ENCODE measurements at regions not wholly inside any gene's neighbourhood (a gene's known extent, or its start where the extent isn't known, plus 50 kb on each side); places are given as distances from the start of the nearest gene placed in this dataset.

GRCh38 chr13:112005925-112006324 is 61.0 kb upstream of the SOX1 start:
- ATAC-seq (ENCODE audit: low FRiP score) = no peak
- no peak for DNase-seq (ENCODE audit: low spot score)
- no peak for TF ChIP-seq CTCF (IDR thresholded peaks at IDR 0.05)

GRCh38 chr13:112007191-112007590 is 59.8 kb upstream of the SOX1 start:
- ATAC-seq (ENCODE audit: low FRiP score) = no peak
- no peak for DNase-seq (ENCODE audit: low spot score)

GRCh38 chr13:112010714-112011113 is 56.2 kb upstream of the SOX1 start:
- ATAC-seq (ENCODE audit: low FRiP score) (no peak), DNase-seq (ENCODE audit: low spot score) (no peak)
- TF ChIP-seq CTCF (IDR thresholded peaks at IDR 0.05) = no peak

More at GRCh38 chr13:112007191-112007590, 59.8 kb upstream of the SOX1 start:
- TF ChIP-seq CTCF (IDR thresholded peaks at IDR 0.05) = no peak

GRCh38 chr13:112012016-112012704 is 54.8 kb upstream of the SOX1 start:
- ATAC-seq (ENCODE audit: low FRiP score) (no peak), DNase-seq (ENCODE audit: low spot score) (no peak)
- no peak for TF ChIP-seq CTCF (IDR thresholded peaks at IDR 0.05)

GRCh38 chr13:112012705-112013085 is 54.3 kb upstream of the SOX1 start:
- TF ChIP-seq CTCF (IDR thresholded peaks at IDR 0.05) = no peak
- DNase-seq (ENCODE audit: low spot score) (no peak), ATAC-seq (ENCODE audit: low FRiP score) (no peak)

GRCh38 chr13:112013665-112014064 is 53.3 kb upstream of the SOX1 start:
- no peak for ATAC-seq (ENCODE audit: low FRiP score)
- no peak for DNase-seq (ENCODE audit: low spot score)
- TF ChIP-seq CTCF (IDR thresholded peaks at IDR 0.05) = no peak

- ATAC-seq (ENCODE audit: low FRiP score) (no peak), DNase-seq (ENCODE audit: low spot score) (no peak)
- TF ChIP-seq CTCF (IDR thresholded peaks at IDR 0.05) = no peak
Observed at GRCh38 chr13:112014857-112015256, 52.1 kb upstream of the SOX1 start.
